ENCODE measurements at regions not wholly inside any gene's neighbourhood (a gene's known extent, or its start where the extent isn't known, plus 50 kb on each side); places are given as distances from the start of the nearest gene placed in this dataset.
"Not testable (repeated sequence)": the region's sequence is repeated elsewhere in the genome, so short reads cannot be mapped to it uniquely, and the experiment has no call there.

GRCh38 chr6:11412011-11412424 is 125.5 kb upstream of the TMEM170B start:
- FAIRE-seq (peak; percentile 80), DNase-seq (ENCODE audit: insufficient read length, low spot score) (no peak)

- FAIRE-seq (peak; percentile 11), DNase-seq (ENCODE audit: insufficient read length, low spot score) (no peak)
These were observed 126.0 kb upstream of the TMEM170B start for GRCh38 chr6:11411593-11411992.

GRCh38 chr6:11410539-11411307 is 126.8 kb upstream of the TMEM170B start:
- FAIRE-seq, result peak; percentile 58

GRCh38 chr6:11409371-11409770 is 128.2 kb upstream of the TMEM170B start:
- no peak for FAIRE-seq

More at GRCh38 chr6:11410539-11411307, 126.8 kb upstream of the TMEM170B start:
- DNase-seq (ENCODE audit: insufficient read length, low spot score), result no peak

GRCh38 chr6:11407414-11407813 is 130.1 kb upstream of the TMEM170B start:
- DNase-seq (ENCODE audit: insufficient read length, low spot score), result no peak
- FAIRE-seq, result no peak

More at GRCh38 chr6:11409371-11409770, 128.2 kb upstream of the TMEM170B start:
- DNase-seq (ENCODE audit: insufficient read length, low spot score), result no peak

GRCh38 chr6:11404838-11405237 is 132.7 kb upstream of the TMEM170B start:
- FAIRE-seq, result no peak
- DNase-seq (ENCODE audit: insufficient read length, low spot score), result no peak

- DNase-seq (ENCODE audit: insufficient read length, low spot score), result no peak
- peak; percentile 93 for FAIRE-seq
These were observed 133.5 kb upstream of the TMEM170B start for GRCh38 chr6:11404081-11404480.

GRCh38 chr6:11403035-11403601 is 134.4 kb upstream of the TMEM170B start:
- FAIRE-seq (peak; percentile 21), DNase-seq (ENCODE audit: insufficient read length, low spot score) (no peak)

GRCh38 chr6:11402581-11402980 is 135.0 kb upstream of the TMEM170B start:
- not testable (repeated sequence) for DNase-seq (ENCODE audit: insufficient read length, low spot score); FAIRE-seq

- not testable (repeated sequence) for DNase-seq (ENCODE audit: insufficient read length, low spot score); FAIRE-seq
These were observed 135.6 kb upstream of the TMEM170B start for GRCh38 chr6:11401954-11402353.

GRCh38 chr6:11398451-11399326 is 138.9 kb upstream of the TMEM170B start:
- FAIRE-seq (no peak), DNase-seq (ENCODE audit: insufficient read length, low spot score) (no peak)

GRCh38 chr6:11397622-11398450 is 139.7 kb upstream of the TMEM170B start:
- FAIRE-seq, result no peak
- DNase-seq (ENCODE audit: insufficient read length, low spot score), result no peak

GRCh38 chr6:11396860-11397259 is 140.7 kb upstream of the TMEM170B start:
- DNase-seq (ENCODE audit: insufficient read length, low spot score) (no peak), FAIRE-seq (no peak)

- no peak for DNase-seq (ENCODE audit: insufficient read length, low spot score)
These were observed 143.6 kb upstream of the TMEM170B start for GRCh38 chr6:11393713-11394627.

GRCh38 chr6:11392778-11393507 is 144.6 kb upstream of the TMEM170B start:
- FAIRE-seq (no peak), DNase-seq (ENCODE audit: insufficient read length, low spot score) (no peak)

More at GRCh38 chr6:11393713-11394627, 143.6 kb upstream of the TMEM170B start:
- peak; percentile 70 for FAIRE-seq

- DNase-seq (ENCODE audit: insufficient read length, low spot score), result no peak
- no peak for FAIRE-seq
These were observed 145.4 kb upstream of the TMEM170B start for GRCh38 chr6:11391934-11392777.

- FAIRE-seq (no peak), DNase-seq (ENCODE audit: insufficient read length, low spot score) (no peak)
These were observed 147.6 kb upstream of the TMEM170B start for GRCh38 chr6:11389977-11390376.
